ENCODE measurements at regions not wholly inside any gene's neighbourhood (a gene's known extent, or its start where the extent isn't known, plus 50 kb on each side); places are given as distances from the start of the nearest gene placed in this dataset.

- Histone ChIP-seq H3K9me3 (ENCODE audit: low read length) (no peaks in the 10 kb centered on the region), H3K27me3 (ENCODE audit: insufficient read depth, low read depth, low read length) (no peaks in the 10 kb centered on the region), H3K79me2 (replicated peaks; ENCODE audit: insufficient read depth, low read length) (no peaks in the 10 kb centered on the region), H3K9ac (ENCODE audit: low read length) (no peak overlapping the region), H3K4me3 (ENCODE audit: low read length) (no peak overlapping the region), H3K27ac (ENCODE audit: low read length) (no peak overlapping the region), H3K9me2 (ENCODE audit: insufficient read depth, low read length) (no peaks in the 10 kb centered on the region), H3F3A (ENCODE audit: insufficient read depth, low read length, poor library complexity, severe bottlenecking) (no peaks in the 10 kb centered on the region), H2AFZ (ENCODE audit: low read depth, low read length) (no peak overlapping the region), H3K36me3 (ENCODE audit: insufficient read depth, low read length) (no peaks in the 10 kb centered on the region), H4K20me1 (ENCODE audit: insufficient read depth) (no peaks in the 10 kb centered on the region), H3K4me2 (ENCODE audit: low read length) (no peak overlapping the region)
- TF ChIP-seq SMC3 (conservative IDR thresholded peaks at IDR 0.05; ENCODE audit: poor library complexity) (no peak), POLR2AphosphoS5 (IDR thresholded peaks at IDR 0.05) (no peak), EZH2 (IDR thresholded peaks at IDR 0.05; ENCODE audit: borderline replicate concordance, insufficient read depth, low read length, poor library complexity, severe bottlenecking) (no peak), TAF1 (IDR thresholded peaks at IDR 0.05; ENCODE audit: low read depth) (no peak), REST (IDR thresholded peaks at IDR 0.05; ENCODE audit: borderline replicate concordance) (no peak), EP300 (conservative IDR thresholded peaks at IDR 0.05; ENCODE audit: poor library complexity, severe bottlenecking) (no peak), MXI1 (conservative IDR thresholded peaks at IDR 0.05; ENCODE audit: poor library complexity, severe bottlenecking) (no peak), CTCF (IDR thresholded peaks at IDR 0.05; ENCODE audit: poor library complexity, severe bottlenecking) (no peak), RAD21 (conservative IDR thresholded peaks at IDR 0.05) (no peak)
Observed at GRCh38 chr4:11548597-11549082, 119.9 kb upstream of the HS3ST1 start.

- no peak for TF ChIP-seq TAF1 (IDR thresholded peaks at IDR 0.05; ENCODE audit: low read depth)
- no peaks in the 10 kb centered on the region for H3K79me2 ChIP-seq (replicated peaks; ENCODE audit: insufficient read depth, low read length)
- H3K27ac ChIP-seq (ENCODE audit: low read length): no peak overlapping the region
- H3K4me3 ChIP-seq (ENCODE audit: low read length): no peak overlapping the region
- H3K9me2 ChIP-seq (ENCODE audit: insufficient read depth, low read length): no peaks in the 10 kb centered on the region
- H3K9me3 ChIP-seq (ENCODE audit: low read length): no peaks in the 10 kb centered on the region
- H3F3A ChIP-seq (ENCODE audit: insufficient read depth, low read length, poor library complexity, severe bottlenecking): no peaks in the 10 kb centered on the region
- no peak overlapping the region for H3K9ac ChIP-seq (ENCODE audit: low read length)
- no peak overlapping the region for H3K4me2 ChIP-seq (ENCODE audit: low read length)
- no peaks in the 10 kb centered on the region for H3K27me3 ChIP-seq (ENCODE audit: insufficient read depth, low read depth, low read length)
- no peaks in the 10 kb centered on the region for H4K20me1 ChIP-seq (ENCODE audit: insufficient read depth)
- no peaks in the 10 kb centered on the region for H3K36me3 ChIP-seq (ENCODE audit: insufficient read depth, low read length)
- H2AFZ ChIP-seq (ENCODE audit: low read depth, low read length): no peak overlapping the region
Observed at GRCh38 chr4:11546391-11547175, 117.9 kb upstream of the HS3ST1 start.
